HG03378 (cell line): ENCODE measurements at regions not wholly inside any gene's neighbourhood (a gene's known extent, or its start where the extent isn't known, plus 50 kb on each side); places are given as distances from the start of the nearest gene placed in this dataset.

ENCODE experiments used
- ATAC-seq: cut with Tn5 transposase; IDR thresholded peaks from one replicate; pipeline ENCODE4 v1.9.1; 2021; ENCODE audit warnings: mild to moderate bottlenecking, moderate library complexity; ENCODE audit not compliant: unreplicated experiment

DNA sequence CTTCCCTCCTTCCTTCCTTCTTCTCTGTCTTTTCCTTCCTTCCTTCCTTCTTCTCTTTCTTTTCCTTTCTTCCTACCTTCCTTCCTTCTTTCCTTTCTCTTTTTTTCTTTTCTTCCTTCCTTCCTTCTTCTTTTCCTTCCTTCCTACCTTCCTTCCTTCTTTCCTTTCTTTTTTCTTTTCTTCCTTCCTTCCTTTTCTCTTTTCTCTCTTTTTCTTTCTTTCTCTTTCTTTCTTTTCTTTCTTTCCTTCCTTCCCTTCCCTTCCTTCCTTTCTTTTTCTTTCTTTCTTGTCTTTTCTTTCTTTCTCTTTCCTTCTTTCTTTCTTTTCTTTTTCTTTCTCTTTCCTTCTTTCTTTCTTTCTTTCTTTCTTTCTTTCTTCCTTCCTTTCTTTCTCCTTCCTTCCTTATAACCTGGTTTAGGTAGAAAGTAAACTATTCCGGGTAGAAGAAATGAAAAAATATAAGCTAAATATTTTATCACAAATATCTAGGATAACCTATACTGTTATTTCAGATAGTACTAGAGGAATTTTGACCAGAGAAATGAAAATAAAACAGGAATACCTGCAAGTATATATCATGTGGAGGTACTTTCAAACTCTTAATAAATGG is 1741.8 kb upstream of the CDH9 start:
- no peak for ATAC-seq

GRCh38 chr5:28779161-28779754 is 1740.9 kb upstream of the CDH9 start:
- ATAC-seq, result no peak

DNA sequence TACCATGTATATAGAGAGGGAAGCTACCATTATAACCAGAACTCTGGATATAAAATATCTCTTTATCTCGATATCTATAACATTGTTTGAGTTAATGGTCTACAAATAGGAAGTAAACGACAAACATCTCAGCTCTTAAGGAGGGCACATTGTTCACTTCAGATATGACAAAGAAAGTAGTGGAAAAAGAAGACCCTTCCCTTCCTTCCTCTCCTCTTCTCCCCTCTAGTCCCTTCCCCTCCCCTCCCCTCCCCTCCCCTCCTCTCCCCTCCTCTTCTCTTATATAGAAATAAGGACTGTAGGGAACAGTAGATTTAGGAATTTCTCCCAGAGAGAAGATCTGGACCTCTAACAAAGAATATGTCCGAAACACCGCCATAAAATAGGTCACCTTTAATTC is 1731.9 kb upstream of the CDH9 start:
- no peak for ATAC-seq

DNA sequence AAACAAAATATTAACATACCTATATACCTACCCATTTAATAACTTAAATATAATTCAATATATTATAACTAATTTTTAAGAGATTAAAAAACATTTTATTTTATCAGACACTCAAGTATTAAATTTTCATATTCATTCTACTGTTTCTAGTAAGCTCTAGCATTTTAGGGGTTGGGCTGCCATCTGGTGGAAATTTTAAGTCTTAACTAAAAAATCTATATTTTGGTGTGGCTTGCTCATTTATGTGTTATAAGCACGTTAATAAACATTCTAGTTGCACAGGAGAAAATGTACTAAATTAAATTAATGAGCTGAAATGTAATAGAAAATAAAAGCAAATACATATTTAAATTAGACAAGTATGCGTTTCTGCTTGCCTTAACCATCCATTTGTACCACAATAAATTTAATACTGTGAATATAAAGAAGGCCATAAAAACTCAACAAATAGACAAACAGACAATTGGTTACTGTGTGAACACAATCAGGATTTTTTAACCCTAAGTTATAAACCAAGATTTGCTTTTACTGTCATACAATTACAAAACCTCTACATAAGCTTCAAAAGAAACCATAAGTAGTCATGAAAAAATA is 1728.3 kb upstream of the CDH9 start:
- ATAC-seq, result no peak

- ATAC-seq, result no peak
These were observed 1713.0 kb upstream of the CDH9 start for GRCh38 chr5:28751396-28751795.

- no peak for ATAC-seq
These were observed 1711.9 kb upstream of the CDH9 start for GRCh38 chr5:28750251-28750650.

- ATAC-seq, result no peak
These were observed 1710.1 kb upstream of the CDH9 start for GRCh38 chr5:28748446-28748845.

GRCh38 chr5:28743716-28744110 is 1705.3 kb upstream of the CDH9 start:
- ATAC-seq, result no peak

- ATAC-seq, result no peak
These were observed 1704.8 kb upstream of the CDH9 start for GRCh38 chr5:28743025-28743715.

- no peak for ATAC-seq
These were observed 1699.3 kb upstream of the CDH9 start for GRCh38 chr5:28737682-28738081.

GRCh38 chr5:28737222-28737621 is 1698.8 kb upstream of the CDH9 start:
- no peak for ATAC-seq

DNA sequence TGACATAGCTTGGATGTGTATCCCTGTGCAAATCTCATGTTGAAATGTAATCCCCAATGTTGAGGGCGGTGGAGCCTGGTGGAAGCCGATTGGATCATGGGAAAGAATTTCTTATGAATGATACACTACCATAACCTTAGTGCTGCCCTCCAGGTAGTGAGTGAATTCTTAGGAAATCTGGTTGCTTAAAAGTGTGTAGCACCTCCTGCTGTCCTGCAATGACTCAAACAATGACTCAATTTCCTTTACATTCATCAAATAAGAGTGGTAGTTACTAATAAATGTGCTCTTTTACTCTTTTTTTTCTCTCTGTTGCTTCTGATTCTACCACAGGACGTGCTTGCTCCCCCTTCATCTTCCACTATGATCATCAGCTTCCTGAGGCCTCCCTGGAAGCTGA is 1696.0 kb upstream of the CDH9 start:
- ATAC-seq, result no peak

GRCh38 chr5:28729067-28729466 is 1690.7 kb upstream of the CDH9 start:
- ATAC-seq, result no peak

DNA sequence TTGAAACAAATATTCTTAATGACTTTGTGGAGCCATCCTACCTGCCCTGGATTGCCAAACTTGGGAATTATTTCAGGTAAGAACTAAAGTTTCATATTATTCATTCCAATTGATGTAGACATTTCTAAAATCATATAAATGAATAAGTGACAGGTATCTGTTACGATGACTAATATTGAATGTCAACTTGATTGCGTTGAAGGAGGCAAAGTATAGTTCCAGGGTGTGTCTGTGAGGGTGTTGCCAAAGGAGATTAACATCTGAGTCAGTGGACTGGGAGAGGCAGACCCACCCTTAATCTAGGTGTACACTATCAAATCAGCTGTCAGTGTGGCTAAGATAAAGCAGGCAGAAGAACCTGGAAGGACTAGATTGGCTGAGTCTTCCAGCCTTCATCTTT is 1688.4 kb upstream of the CDH9 start:
- no peak for ATAC-seq

- no peak for ATAC-seq
These were observed 1686.6 kb upstream of the CDH9 start for GRCh38 chr5:28725001-28725400.

GRCh38 chr5:28714907-28715698 is 1676.7 kb upstream of the CDH9 start:
- no peak for ATAC-seq

DNA sequence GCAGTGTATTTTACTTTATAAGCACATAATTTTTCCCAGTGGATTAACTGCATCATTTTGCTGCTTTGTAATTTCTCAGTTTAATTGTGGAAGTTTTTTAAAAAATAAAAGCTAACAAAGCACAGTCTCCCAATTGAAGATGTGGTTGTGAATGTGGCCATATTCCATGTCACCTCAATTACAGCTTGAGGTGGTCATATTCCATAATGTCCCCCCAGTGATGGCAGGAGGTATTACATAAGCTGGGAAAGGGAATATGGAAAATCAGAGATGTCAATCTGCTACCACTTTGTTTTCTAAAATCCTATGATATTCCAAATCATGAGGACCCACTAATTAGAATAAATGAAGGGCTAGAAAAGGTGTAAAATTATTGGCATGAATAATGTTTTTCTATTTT is 1672.0 kb upstream of the CDH9 start:
- no peak for ATAC-seq

DNA sequence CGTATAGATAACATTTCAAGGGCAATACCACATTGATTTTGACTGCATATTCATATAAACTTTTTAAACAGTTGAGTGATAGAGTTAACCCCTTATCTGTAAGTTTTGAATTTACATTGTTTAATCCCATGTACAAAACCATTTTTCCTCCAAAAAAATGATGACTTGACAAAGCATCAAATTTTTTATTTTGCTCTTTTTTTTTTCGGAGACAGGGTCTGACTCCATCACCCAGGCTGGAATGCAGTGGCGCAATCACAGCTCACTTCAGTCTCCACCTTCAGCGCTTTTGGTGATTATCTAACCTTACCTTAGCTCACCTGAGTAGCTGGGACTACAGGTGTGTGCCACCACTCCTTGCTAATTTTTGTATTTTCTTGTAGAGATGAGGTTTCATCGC is 1670.1 kb upstream of the CDH9 start:
- ATAC-seq, result no peak

- ATAC-seq, result no peak
These were observed 1669.3 kb upstream of the CDH9 start for GRCh38 chr5:28707706-28708105.

DNA sequence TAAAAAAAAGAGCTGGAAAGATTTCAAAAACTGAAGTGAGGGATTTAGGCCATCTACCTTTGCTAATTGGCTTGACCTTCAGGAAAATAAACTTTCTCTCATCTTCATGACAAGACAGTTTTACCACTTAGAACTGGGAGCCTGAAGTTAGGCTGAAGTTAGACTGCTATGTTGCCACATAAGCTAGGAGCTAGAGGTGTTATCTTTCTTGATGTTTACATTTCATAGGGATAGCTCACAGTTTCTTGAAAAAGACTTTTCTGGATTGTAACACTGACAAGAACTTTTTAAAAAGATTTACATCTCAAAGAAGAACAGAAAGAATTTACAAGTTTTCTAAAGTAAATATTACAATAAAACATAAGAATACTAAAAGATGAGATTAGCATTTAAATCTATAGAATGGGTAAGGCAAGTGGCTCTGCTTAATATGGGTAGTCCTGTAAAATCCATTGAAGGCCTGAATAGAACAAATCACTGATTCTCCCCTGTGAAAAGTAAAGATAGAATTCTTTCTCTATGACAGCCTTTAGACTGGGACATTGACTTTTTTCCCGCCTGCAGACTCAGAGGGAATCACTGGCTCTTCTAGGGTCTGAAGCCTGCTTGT is 1665.4 kb upstream of the CDH9 start:
- ATAC-seq, result no peak

- no peak for ATAC-seq
These were observed 1653.1 kb upstream of the CDH9 start for GRCh38 chr5:28691526-28691925.
